HG03469 (cell line): ENCODE measurements at regions not wholly inside any gene's neighbourhood (a gene's known extent, or its start where the extent isn't known, plus 50 kb on each side); places are given as distances from the start of the nearest gene placed in this dataset.
"Not testable (repeated sequence)": the region's sequence is repeated elsewhere in the genome, so short reads cannot be mapped to it uniquely, and the experiment has no call there.

Experiments used
- ATAC-seq: cut with Tn5 transposase; IDR thresholded peaks from one replicate; pipeline ENCODE4 v1.9.1; 2021; ENCODE audit warnings: mild to moderate bottlenecking, moderate library complexity, moderate number of reproducible peaks; ENCODE audit not compliant: unreplicated experiment

DNA sequence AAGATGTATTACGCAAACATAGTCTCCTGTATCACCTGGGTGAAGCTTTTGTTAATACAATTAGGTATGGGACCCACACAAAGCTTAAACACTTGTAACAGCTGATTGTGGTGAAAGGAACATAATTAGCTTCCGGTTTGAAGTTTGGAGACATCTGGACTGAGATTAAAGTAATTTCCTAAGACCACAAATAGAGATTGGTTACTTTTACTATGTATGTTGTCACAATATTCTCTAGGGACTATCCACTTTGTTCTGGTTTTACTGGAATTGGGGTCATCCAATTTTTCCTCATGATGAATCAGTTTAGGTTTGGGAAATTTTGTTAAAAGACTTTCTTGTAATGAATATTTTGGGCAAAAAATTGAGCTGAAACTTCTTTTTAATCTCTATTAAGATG is 71.8 kb upstream of the SAMSN1 start:
- ATAC-seq = no peak

DNA sequence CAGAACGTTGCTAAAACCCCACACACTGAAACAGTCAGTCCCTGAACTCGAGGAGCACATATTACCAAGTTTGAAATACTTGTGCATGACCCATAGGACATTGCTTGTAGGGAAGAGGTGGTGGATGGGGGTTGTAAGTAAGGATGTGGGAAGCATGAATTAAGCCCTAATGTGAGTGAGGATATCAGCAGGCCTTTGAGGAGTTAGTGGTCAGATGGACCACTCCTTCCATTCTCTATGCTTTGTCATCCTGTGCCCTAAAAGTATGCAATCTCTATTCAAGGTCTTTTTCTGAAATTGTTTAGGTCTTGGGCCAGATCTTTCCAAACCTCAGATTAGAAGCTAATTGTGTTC is 70.9 kb upstream of the SAMSN1 start:
- ATAC-seq = no peak

DNA sequence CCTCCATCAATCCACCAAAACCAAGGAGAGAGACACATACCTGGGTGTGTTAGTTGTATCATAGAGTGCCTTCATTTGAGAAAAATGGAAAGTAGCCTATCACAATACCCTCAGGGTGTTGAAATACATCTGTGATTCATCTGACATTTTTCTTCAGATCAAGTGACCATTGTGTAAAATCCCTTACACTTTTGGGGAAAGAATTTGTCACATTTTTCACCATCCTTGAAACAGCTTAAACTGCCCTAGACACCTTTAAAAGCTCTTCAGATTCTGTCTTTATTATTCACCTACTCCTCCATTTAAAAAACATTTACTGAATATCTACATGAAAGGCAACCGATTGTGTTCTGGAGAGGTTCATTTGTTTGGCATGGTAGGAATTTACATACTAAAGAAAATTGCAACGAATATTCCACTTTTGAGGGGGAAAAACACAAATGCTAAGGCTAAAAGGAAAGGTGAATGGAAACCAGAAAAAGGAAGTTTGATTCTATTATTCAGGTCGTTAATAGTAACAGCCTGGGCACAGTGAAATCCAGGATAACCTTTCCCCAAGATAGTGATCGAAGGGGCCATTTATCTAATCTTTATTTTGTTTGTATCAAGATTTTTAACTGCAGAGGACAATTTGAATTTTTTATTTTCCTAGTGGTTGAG is 70.4 kb upstream of the SAMSN1 start:
- no peak for ATAC-seq

DNA sequence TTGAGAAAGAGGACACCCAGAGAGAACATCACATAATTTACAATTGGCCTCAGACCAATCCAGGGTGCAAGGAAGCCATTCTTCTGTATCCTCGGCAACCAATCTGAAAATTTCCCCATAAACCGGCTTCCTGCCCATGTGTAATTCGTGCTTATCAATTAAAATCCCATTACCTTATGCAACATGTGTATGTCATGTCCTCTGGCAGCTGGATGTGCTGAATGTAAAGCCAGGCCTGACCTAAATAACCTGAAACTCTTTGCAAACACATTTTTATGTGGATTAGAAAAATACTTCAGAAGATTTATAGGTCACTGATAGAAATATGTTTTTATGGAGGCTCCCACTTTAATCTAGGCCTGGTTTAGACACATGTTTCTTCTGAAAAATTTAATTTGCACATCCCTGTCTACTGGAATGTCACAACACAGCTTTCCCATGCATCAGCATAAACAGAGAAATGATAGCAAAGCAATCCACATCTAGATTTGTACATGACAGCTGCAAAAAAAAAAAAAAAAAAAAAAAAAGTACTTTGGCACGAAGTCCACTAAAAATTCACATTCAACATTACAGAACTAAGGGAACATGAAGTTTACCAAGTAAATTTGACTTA is 69.4 kb upstream of the SAMSN1 start:
- no peak for ATAC-seq

DNA sequence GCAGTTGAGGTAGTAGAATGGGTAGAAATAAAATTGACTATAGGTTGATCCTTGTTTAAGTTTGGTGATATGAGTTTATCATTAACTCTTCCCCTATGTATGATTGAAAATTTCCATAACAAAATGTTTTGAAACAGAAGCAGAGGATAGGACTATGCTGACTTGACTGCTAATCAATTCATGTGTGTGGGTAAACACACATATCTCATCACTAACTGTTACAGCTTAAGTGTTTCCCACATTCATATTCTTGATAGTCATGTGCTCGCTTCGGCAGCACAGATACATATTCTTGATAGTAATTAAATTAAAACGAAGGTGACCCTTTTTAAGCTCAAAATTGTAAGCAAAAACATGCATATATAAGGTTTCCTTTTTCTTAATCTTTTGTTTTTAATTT is 68.2 kb upstream of the SAMSN1 start:
- no peak for ATAC-seq

DNA sequence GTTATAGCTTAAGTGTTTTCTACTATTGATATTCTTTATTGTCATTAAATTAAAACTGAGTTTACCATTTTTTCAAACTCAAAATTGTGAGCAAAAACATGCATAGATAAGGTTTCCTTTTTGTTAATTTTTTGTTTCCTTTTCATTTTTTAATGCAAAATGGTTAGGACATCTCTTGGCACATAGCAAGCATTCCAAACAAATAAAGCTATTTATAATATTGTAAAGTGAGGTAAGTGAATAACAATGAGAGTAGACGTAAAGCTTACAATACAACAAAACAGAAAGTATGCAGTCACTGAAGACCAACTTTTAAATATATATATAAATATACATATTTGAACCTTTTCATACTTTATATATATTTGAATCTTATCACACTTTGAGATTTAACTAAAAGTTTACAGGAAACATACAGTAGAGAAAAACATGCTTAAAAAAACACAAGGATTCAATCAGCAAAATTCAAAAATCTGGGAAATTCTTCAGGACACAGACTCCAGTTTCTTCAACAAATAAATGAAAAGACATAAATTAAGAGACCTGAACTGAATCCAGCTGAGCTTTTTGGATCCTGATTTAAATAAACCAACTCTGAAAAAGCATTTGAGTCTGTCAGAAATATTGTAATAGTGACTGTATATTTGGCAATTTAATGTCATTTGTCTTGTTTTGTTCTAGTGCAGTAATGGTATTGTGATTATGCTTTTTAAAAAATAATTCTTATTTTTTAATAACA is 67.5 kb upstream of the SAMSN1 start:
- no peak for ATAC-seq

DNA sequence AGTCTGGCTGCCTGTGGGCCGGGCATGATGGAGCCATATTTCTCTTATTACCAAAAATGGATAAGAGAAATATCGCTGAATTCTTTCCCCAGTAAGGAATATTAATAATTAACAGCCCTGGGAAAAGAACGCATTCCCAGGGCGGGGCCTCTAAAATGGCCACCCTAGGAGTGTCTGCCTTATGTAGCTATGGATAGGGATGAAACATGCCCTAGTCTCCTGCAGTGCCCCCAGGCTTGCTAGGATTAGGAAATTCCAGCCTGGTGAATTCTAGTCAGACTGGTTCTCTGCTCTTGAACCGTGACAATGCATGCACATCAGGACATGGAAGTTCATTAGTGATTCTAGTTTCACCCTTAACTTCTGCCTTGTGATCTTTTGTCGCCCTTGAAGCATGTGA is 64.0 kb upstream of the SAMSN1 start:
- ATAC-seq = not testable (repeated sequence)

DNA sequence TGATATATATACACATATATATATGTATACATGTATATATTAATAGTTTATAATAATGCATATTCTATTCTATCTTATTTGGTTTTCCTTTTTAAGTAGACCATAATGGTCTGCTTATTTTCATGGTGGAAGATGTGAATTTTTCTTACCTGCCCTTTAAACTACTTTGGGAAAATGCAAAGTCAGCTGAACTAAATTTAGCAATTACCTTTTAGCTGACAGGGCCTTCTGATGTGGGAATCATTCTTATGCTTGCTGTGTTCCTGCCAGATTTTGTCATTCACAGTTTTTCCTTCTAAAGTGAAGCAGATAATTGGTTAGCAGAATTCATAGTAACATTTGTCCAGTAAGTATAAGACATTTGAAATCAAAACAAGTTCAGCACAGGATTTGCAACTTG is 63.2 kb upstream of the SAMSN1 start:
- ATAC-seq = no peak

DNA sequence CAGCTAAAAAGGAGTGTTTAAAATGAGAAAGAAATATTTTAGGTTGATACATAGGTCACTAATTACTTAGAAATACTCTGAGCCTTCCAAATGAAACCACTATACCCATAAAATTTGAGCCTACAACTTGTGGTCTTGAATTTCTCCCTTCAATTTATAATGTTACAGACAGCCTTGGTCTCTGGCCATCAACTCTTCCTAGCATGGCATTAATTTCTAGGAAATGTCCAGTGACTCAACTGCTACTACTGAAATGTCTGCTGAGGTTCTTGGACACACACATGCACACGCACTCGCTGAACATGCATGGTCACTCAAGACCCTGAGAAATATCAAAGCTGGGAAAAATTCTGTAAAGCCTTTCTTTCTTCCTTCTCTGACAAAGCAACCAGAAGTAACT is 61.1 kb upstream of the SAMSN1 start:
- ATAC-seq = no peak

DNA sequence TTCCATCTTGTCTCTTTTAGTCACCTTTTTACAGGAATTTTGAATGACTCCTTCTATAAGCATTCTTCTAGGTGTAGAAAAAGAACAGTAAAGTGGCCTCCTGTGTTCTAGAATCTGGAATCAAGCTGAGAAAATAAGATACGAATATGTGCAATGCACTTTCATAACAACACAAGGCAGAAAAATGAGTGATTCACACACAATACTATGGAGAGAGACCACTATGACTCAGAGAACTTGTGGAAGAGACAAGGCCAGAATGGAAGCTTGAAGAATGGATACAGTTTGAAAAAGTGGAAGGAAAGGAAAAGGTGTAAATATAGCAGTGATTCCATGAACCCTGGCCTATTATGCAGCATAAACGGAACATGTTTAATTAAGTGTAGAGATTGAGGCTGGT is 57.1 kb upstream of the SAMSN1 start:
- no peak for ATAC-seq

DNA sequence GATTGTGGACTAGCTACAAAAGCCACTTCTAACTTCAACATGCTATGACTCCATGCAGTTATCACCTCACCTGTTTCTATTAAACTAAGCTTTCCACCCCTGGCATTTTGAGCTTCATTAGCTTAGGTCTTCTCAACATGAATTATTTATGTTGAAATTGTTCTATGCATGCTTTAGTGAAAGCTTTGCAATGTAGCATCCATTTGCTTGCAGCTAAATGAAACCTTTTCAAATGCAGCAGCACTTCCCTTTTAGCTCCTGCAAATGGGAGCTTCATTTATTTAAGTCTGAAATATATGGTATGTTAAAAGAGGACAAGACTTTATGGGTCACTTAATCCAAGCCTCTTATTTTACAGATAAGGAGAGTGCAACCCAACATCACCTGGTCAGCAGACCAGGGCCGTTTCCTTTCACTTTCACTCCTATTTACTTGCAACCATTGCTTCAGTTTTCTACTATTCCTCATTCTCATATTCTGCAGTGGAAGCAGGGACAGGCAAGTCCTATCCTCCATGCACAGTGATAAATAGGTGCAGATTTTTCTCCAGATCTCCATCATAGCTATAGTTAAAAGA is 56.4 kb upstream of the SAMSN1 start:
- ATAC-seq = no peak

DNA sequence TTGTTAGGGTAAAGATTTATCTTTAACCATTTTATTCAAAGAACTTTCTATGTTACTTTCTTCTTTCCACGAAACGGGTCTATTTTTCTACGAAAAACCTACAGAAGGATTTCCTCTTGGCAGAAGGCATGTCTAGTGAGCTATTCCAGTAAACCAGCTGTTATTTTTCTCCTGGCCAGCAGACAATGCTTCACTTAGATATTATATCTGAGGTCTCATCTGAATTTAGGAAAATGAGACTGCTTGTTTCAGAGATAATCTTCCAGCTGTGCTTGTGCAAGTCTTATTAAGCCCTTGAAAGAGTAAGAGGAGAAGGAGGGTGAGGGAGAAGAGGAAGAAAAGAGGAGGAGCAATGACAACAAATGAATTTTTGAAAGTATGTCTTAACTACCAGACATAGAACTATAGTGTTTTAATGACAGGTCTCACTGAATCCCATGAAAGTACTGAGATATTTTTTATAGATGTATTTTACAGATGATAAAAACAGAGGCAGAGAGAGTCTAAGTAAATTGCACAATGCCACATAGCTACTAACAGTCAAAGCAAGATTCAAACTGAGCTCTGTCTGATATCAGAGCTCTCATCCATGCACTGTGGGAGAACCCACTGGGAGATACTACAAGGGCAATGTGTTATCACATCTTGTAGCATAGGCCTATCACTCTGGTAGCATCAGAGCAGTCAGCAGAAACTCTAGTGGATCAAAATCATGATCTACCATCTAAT is 54.6 kb upstream of the SAMSN1 start:
- ATAC-seq = no peak

DNA sequence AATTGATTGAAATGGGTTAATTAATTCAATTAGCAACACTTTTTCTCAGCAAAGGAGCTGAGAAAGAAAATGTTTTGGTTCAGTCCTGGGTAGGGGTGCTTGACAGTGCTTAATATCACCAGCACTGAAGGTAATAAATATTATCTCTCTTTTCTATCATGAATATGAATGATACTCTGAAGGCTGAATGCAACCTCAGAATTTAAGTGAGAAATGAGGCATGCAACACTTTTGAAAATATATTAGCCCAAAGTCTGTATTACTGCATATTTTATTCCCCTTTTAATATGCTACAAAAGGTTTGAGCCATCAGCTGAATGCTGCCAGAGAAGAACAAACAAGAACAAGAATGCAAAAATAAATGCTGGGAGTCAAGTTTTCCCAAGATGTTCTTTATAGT is 52.0 kb upstream of the SAMSN1 start:
- no peak for ATAC-seq
